ENCODE measurements at regions not wholly inside any gene's neighbourhood (a gene's known extent, or its start where the extent isn't known, plus 50 kb on each side); places are given as distances from the start of the nearest gene placed in this dataset.

- Histone ChIP-seq H3K4me1 (peaks cover 0 to 10% (median 5%) of the 10 kb centered on the region in 4 donors), H3K36me3 (no peaks in the 10 kb centered on the region), H3K27me3 (no peaks in the 10 kb centered on the region), H3K4me3 (no peak overlapping the region), H3K9me3 (no peaks in the 10 kb centered on the region), H3K27ac (no peak overlapping the region)
- TF ChIP-seq POLR2AphosphoS5 (IDR thresholded peaks at IDR 0.05) (no peak), POLR2A (IDR thresholded peaks at IDR 0.05) (no peak), EP300 (IDR thresholded peaks at IDR 0.05) (no peak), CTCF (IDR thresholded peaks at IDR 0.05) (no peak)
- WGBS, 2 donors: 90 to 97% methylated on average over 1 of the region's 1 CpG
- DNase-seq: no peak
- intact Hi-C loops (cut with DNase I): no loop called here
Measured at GRCh38 chr5:126014676-126015075, 408.5 kb upstream of the GRAMD2B start.

- WGBS, 2 donors: 67 to 69% methylated on average over 8 of the region's 8 CpGs
- no peak for TF ChIP-seq POLR2AphosphoS5 (IDR thresholded peaks at IDR 0.05)
- TF ChIP-seq POLR2A (IDR thresholded peaks at IDR 0.05): no peak
- TF ChIP-seq EP300 (IDR thresholded peaks at IDR 0.05): no peak
- Histone ChIP-seq H3K4me3 (no peak overlapping the region), H3K4me1 (peaks cover 0 to 10% (median 5%) of the 10 kb centered on the region in 4 donors), H3K27ac (no peak overlapping the region), H3K27me3 (no peaks in the 10 kb centered on the region), H3K36me3 (no peaks in the 10 kb centered on the region), H3K9me3 (no peaks in the 10 kb centered on the region)
- no peak for DNase-seq
- intact Hi-C loops (cut with DNase I): no loop called here
Measured at GRCh38 chr5:126015235-126016181, 407.7 kb upstream of the GRAMD2B start.

GRCh38 chr5:126016256-126016655 is 407.0 kb upstream of the GRAMD2B start:
- H3K9me3 ChIP-seq: no peaks in the 10 kb centered on the region
- WGBS, 2 donors: 80 to 90% methylated on average over 1 of the region's 1 CpG
- H3K4me3 ChIP-seq: no peak overlapping the region
- H3K4me1 ChIP-seq: peaks cover 0 to 10% (median 5%) of the 10 kb centered on the region in 4 donors
- DNase-seq: no peak
- no peaks in the 10 kb centered on the region for H3K36me3 ChIP-seq
- H3K27ac ChIP-seq: no peak overlapping the region
- H3K27me3 ChIP-seq: no peaks in the 10 kb centered on the region
- intact Hi-C loops (cut with DNase I): no loop called here
- TF ChIP-seq POLR2AphosphoS5 (IDR thresholded peaks at IDR 0.05): no peak
- TF ChIP-seq POLR2A (IDR thresholded peaks at IDR 0.05): no peak
- TF ChIP-seq EP300 (IDR thresholded peaks at IDR 0.05): no peak
- TF ChIP-seq CTCF (IDR thresholded peaks at IDR 0.05): no peak

GRCh38 chr5:126017096-126017495 is 406.1 kb upstream of the GRAMD2B start:
- H3K36me3 ChIP-seq: no peaks in the 10 kb centered on the region
- no peak for DNase-seq
- H3K27ac ChIP-seq: no peak overlapping the region
- WGBS, 2 donors: 88 to 93% methylated on average over 2 of the region's 2 CpGs
- intact Hi-C loops (cut with DNase I): no loop called here
- no peaks in the 10 kb centered on the region for H3K27me3 ChIP-seq
- TF ChIP-seq EP300 (IDR thresholded peaks at IDR 0.05) (no peak), POLR2A (IDR thresholded peaks at IDR 0.05) (no peak), CTCF (IDR thresholded peaks at IDR 0.05) (no peak)
- H3K4me1 ChIP-seq: peaks cover 0 to 10% (median 5%) of the 10 kb centered on the region in 4 donors
- H3K4me3 ChIP-seq: no peak overlapping the region
- H3K9me3 ChIP-seq: no peaks in the 10 kb centered on the region

- intact Hi-C loops (cut with DNase I): no loop called here
- 87 to 92% methylated on average over 5 of the region's 5 CpGs for WGBS, 2 donors
- no peaks in the 10 kb centered on the region for H3K36me3 ChIP-seq
Measured at GRCh38 chr5:126020770-126021169, 402.4 kb upstream of the GRAMD2B start.

More at GRCh38 chr5:126020770-126021169, 402.4 kb upstream of the GRAMD2B start:
- H3K4me1 ChIP-seq: peaks cover 0 to 8% (median 0%) of the 10 kb centered on the region in 4 donors
- no peak for DNase-seq
- no peak overlapping the region for H3K27ac ChIP-seq
- TF ChIP-seq POLR2AphosphoS5 (IDR thresholded peaks at IDR 0.05) (no peak), CTCF (IDR thresholded peaks at IDR 0.05) (no peak), POLR2A (IDR thresholded peaks at IDR 0.05) (no peak), EP300 (IDR thresholded peaks at IDR 0.05) (no peak)
- no peaks in the 10 kb centered on the region for H3K9me3 ChIP-seq
- H3K4me3 ChIP-seq: no peak overlapping the region
- no peaks in the 10 kb centered on the region for H3K27me3 ChIP-seq

Data from sigmoid colon (tissue), 6 donors.